NB4 (cell line): ENCODE measurements at regions not wholly inside any gene's neighbourhood (a gene's known extent, or its start where the extent isn't known, plus 50 kb on each side); places are given as distances from the start of the nearest gene placed in this dataset.

ENCODE experiments used
- CTCF ChIP-seq: IDR thresholded peaks from one replicate; pipeline ENCODE4 v1.5.1; 2012; ENCODE audit warnings: low read depth, low read length
- MYC ChIP-seq: IDR thresholded peaks from 2 replicates; pipeline ENCODE4 v1.6.1; 2011; ENCODE audit warnings: low read depth, low read length

DNA sequence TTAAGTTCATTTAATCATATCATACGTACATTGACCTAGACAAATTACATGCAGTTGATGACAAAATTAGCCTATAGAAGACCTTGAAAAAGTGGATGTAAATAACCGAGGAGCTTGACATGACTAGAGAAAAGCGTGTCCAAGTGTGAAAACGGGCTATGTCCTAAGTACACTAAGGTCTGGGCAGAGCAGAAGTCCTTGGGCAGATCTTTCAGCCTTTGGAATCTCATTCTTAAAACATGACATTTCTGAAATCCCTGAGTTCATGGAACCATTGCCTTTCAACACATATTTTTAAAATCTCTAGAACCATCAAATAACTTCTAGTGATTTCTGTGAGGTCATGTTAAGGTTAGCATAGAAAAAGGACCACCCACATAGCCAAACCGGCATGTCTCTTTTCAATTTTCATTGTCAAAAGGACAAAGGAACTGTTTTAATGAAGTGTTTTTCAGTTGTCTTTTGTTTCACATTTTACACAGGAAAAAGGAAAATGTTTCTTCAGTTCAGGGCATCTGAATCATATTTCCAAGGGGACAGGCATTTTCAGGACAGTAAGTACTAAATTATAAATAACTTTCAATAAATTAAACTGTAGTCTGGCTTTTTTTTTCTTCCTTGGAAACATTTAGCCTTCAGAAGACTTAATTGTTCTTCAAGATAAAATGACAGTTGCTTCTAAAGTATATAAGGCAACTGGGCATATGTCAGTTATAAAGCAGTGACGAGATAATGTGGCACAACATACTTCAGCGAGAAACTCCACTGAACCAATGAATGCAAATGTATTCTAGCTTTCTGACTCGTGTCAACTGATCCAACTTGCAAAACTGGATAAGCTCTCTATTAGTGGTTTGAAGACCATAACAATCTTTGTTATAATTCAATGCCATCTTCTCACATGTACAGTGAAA is 416.8 kb downstream of the NFIB start:
- no peak for TF ChIP-seq CTCF
- TF ChIP-seq MYC, result no peak
